ENCODE measurements at regions not wholly inside any gene's neighbourhood (a gene's known extent, or its start where the extent isn't known, plus 50 kb on each side); places are given as distances from the start of the nearest gene placed in this dataset.
A peak's percentile ranks its signal among the peaks of the same experiment; 100 is the strongest.

DNA sequence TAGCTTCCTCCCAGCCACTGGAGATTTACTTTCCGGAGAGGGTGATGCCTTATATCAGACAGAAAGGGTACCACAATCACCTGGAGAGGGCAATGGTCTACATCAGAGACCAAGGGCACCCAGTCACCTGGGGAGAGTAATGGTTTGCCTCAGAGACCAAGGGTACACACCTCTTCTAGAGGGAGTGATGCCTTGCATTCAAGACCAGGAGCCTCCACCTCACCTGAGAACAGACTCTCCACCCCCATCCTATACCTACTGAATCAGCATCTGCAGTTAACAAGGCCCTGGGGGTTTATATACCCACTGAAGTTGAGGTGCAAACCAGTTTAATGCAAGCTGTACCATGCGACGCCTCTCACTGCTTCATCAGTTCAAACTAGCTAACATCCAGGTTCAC lies 270.2 kb upstream of the IGFBP3 start:
- no peak for DNase-seq (ENCODE audit: low spot score)

DNA sequence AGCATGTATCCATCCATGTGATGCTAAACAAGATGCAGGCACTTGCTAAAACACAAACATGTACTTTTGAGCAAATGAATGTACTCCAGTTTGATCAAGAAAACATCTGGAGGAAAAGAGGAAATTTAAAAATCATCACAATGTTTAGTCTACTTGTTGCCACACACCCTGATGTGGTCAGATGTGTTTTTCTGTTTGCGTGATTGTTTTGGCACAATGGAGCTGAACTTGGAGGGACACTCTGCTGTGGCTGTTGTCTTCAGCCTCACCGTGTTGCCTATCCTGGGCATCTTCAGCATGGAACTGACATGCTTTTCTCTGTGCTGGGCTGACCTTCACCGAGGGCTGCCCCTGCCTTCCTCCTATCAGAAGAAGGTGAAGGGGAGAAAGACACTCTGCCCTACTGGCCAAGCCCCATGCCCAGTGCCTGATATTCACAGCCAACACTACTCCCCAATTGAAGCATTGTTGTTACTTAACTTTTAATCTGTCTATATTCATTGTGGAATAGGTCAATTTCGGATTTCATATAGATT lies 268.3 kb upstream of the IGFBP3 start:
- DNase-seq (ENCODE audit: low spot score), result no peak

DNA sequence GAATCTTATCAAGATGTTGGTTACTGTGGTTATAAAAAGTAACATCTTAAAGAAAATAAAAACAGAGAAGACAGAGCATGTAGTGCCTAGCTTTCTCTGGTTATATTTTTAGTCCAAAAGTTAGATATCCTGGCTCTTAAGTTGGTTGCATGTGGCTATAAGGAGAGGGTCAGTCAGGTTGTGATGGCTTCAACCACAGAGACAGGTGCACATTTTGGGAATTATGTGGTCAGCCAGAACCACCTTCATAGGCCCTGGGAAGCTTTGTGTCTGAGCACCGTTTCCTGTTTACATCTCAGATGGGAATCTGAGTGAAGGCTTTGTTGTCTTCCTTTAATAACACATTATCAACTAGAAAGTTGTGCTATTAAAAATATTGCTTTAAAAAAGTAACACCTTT lies 265.1 kb upstream of the IGFBP3 start:
- no peak for DNase-seq (ENCODE audit: low spot score)

DNA sequence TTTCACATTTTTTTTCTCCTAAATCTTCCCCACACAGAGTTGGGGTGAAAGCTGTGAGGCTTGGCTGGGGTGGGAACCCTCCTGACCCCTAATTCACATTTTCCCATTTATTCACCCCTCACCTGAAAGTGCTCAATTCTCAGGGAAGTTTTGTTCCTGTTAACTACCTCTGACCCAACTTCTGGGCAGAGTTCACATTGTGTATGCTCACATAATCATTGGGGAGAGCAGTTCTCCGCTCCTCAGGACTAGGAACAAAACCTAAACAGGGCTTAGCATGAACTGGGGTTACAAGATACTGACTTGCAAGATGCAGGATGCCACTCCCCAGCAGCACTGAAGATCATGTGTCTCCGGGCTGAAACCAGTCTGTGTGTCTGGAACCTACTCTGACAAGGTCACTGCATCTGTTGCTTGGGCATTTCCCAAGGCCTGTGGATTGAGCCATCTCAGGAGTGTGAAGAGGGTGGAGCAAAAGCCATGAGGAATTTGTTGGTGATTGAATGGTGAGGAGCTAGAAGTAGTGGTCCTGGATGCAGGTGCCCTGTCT lies 258.1 kb upstream of the IGFBP3 start:
- DNase-seq (ENCODE audit: low spot score), result no peak

DNA sequence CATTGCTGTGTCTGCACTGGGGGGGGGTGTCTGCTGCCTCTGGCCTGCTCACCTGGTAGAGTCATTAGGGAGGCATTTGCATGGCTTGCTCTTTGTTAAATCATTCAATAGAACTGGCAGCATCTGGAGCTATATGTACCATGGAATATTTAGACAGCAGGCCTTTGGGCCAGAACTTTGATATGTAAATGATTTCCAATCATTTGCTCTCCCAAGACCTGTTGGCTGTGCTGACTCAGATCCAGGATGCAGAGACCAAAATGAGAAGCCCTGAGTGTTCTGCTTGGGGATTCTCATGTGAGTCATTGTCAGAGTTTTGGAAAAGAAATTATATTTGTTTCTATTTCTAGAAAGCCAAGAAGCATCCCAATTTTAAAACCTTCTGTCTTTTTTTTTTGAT lies 257.6 kb upstream of the IGFBP3 start:
- DNase-seq (ENCODE audit: low spot score), result no peak

DNA sequence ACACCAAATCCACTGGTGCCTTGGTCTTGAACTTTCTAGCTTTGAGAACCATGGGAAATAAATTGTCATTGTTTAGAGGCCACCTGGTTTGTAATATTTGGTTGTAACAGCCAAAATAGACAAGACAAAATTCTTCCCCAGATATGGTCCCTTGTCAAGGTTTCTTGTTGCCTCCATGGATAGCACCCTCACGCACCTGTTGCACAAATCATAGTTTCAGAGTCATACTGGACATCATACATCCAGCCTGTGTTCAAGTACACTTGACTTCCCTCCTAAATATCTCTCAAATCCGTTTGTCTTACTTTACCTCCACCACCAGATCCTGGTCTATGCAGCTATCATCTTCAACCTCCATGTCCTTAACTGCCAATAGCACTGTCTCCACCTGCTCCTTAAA lies 256.7 kb upstream of the IGFBP3 start:
- DNase-seq (ENCODE audit: low spot score), result no peak

DNA sequence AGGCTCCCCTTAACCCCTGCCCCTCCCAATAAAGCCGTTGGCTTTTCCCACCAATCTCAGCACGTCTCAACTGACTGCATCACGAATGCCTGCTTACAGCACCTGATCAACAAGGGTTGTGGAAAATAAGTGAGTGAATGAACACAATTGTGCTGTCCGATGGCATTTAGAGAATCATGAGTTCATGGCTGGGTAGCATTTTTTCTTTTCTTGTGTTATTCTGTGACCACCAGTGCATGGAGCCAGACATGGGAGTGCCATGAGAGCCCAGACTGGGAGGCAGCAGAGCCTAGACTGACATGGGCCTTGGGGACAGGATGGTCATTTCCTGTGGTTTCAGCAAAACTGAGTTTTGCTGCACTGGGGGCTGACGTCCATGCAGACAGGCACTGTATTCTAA lies 254.1 kb upstream of the IGFBP3 start:
- DNase-seq (ENCODE audit: low spot score), result no peak

DNA sequence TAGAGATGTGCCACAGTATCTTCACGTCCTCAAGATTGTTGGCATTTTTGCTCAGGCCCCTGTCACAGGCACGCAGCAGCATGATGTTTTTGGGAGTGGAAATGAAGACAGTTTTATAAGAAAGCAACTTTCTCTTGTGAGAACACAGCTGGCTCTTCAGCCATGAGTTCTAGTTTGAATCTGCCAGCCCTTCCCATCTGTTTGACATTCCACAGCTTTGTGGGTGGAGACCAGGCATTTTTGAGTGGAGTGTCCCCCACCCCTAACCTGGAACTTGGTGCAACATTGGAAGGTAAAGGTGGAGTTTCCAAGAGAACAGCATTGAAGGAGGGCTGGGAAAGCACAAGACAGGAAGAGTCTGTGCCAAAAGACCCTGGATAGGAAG lies 253.1 kb upstream of the IGFBP3 start:
- no peak for DNase-seq (ENCODE audit: low spot score)

DNA sequence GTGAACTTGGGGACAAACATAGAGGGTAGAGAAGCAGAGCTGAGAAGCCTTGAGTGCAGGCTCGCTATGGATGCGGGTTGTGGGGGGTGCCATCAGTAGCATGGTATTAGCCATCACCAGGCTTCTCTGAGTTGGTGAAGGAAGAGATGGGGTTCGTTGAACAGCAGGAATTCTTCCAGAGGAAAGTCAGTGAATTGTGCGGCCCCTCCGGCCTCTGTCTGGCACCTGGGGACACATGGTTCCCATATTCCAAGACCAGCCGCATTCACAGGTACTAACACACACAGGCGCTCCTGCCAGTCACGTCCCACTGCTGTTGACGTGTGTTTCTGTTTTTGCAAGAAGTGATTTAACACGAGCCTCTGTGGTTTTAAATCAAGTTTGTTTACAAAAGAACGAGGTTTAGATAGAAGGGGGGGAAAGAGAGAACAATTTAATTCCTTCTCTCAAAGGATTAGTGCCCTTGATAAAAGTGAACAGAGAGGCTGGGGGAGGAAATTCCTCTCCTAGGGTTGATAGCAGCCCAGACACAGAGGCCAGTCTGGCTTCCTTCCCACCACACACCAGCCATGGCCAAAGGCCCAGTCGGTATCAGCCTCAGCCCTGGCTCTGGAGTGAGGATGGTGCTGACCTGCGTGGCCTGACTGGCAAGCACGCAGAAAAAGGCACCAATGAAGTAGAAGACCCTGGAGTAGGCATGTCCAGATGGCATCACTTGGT lies 252.6 kb upstream of the IGFBP3 start:
- no peak for DNase-seq (ENCODE audit: low spot score)

DNA sequence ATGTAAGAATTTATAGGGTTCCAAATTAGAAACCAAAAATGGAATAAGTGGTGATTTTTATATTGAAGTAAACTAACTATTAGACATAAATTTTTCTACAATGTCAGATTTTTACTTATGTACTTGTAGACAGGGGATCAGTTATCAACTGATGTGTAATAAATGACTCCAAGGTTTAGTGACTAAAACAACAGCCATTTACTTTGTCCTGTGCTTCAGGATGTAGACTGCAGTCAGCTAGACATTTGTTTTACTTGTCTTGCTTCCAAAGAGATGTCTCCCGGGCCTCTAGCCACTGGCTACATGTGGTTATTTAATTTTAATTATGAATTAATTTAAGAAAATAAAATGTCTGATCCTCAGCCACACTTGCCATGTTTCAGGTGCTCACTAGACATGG lies 249.7 kb upstream of the IGFBP3 start:
- no peak for DNase-seq (ENCODE audit: low spot score)

DNA sequence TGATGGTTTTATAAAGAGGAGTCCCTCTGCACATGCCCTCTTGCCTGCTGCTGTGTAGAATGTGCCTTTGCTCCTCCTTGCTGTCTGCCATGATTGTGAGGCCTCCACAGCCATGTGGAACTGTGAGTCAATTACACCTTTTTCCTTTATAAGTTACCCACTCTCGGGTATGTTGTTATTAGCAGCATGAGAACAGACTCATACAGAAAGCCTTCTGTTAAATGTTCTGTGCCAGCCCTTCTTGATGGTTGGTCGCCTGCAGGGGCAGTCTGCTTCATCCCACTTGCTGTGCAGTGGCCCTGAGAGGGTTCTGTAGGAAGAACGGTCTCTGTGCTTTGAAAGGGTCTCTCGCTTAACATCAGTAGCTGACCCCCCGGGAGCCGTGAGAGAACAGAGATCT lies 248.9 kb upstream of the IGFBP3 start:
- no peak for DNase-seq (ENCODE audit: low spot score)

DNA sequence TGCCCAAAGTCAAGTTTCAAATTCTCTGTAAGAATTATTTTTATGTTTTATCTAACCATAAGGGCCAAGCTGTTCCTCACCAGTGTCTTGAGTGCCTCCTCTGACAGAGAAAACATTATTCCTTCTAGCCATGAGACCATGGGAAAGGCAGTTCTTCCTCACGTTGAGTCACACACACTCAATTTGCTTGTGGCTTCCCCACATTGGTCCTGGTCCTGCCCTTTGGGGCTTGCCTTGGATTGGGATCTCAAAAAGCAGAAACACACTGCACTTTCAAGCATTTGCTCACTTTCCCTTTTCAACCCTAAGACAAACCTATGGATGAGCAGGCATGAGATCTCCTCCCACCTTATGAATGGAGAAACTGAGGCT lies 248.3 kb upstream of the IGFBP3 start:
- DNase-seq (ENCODE audit: low spot score), result no peak

DNA sequence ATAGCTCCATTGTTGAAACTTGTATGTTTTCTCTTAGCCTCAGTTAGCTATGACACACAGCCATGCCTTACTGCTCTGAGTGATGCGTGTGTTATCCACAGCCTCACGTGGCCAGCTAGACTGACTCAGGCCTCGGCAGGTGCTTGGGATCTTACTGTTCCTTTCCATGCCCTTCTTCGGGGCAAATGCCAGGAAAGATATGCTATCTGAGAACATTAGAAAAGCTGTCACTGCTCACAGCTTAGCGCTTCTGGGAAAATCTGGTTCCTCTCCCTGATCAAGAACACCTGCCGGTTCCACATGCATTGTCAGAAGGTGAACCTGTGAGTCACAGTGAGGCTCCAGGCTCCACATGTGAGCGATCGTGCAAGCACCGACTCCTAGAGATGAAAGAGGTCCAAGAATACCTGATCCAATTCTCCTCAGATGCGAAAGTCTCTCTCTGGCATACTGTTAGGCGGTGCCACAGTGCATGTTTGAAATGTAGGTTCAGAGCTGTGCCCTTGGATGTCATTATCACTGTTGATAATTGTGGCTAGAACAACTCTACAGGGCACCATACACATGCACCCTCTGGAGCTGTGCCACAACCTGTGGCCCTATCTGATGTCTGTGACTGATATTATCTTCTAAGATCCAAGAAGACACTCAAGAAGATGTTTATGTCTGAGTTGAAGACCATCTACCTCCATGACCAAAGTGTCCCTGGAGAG lies 247.8 kb upstream of the IGFBP3 start:
- no peak for DNase-seq (ENCODE audit: low spot score)

DNA sequence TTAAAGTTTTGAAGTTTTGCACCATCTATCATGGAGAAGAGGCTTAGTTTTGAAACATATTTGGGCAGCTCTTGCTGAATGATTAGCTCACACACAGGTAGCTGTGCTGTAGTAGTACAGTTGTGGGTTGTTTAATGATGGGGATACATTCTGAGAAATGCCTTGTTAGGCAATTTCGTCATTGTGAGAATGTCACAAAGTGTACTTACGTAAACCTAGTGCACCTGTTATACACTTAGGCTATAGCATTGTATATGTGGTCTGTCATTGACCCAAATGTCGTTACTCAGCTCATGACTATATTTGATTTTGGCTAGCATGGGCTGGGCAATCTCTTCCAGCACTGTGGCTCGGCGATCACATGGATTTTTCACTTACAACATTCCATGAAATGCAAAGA lies 247.2 kb upstream of the IGFBP3 start:
- no peak for DNase-seq (ENCODE audit: low spot score)

DNA sequence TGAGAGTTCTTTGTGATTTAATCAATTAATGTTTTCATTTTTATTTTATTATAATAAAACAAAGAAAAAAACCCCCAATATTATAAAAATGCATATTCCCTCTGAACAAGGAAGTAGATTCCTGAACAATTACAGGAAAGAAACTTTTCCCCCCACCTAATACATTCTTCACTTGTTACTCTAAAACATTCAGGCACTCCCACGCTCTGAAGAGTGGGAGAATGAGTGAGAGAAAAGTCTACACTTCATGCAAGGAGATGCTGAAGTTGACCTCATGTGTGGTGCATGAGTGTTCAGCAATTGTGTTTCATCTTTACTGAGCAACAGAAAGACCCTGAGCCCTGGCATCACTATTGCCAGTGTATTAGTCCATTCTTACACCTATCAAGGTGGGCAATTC lies 244.2 kb upstream of the IGFBP3 start:
- DNase-seq (ENCODE audit: low spot score), result no peak

DNA sequence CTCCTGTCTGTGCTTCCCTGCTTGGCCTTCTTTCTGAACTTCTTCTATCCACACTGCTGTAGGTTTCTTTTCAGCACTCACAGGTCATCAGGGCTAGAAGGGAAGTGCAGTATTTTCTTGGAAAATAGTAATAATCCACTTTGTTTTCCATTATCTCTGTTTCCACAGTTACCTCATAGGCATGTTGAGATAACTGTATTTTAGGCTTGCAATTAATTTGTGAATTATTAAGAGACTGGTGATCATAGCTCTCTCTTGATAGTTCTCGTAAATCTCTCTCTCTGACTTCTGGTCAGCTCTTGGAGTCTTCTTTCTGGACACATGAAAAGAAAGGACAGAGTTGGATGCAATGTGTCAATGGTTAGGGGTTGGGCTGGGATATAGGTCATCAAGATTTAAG lies 243.6 kb upstream of the IGFBP3 start:
- DNase-seq (ENCODE audit: low spot score), result no peak

DNA sequence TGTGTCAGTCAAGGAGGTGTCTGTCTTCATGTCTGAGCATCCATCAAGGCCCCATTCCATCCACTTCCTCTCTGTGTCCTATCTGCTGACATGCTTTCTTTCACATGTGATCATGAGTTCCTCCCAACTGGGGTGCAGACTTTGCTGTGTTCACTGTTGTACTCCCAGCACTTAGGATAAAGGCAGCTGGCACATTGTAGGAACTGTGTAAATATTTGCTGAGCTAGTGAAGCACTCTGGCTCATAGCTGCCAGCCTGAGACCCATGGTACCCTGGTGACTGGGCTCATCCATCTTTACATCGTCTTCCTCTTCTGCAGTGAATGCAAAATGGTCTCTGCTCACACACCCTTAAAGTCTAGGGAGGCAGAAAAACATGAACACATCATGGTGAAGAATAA lies 242.2 kb upstream of the IGFBP3 start:
- no peak for DNase-seq (ENCODE audit: low spot score)

DNA sequence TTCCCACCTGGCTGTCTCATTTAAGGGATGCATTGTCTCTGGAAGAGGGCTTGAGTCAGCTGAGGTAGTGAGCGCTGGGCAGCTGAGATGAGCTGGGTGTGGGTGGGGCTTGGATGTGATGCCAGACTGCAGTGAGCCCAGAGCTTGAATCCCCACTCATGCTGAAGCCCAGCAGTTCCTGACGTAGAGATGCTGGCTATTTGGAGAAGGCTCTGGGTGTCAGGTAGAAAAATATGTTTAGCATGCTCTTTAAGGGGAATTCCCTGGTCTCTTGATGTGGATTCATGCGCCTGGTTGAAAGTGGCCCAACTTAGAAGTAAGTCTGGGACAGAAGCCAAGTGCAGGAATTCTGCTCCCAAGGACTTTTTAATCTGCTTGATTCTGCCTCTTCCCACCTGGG lies 241.5 kb upstream of the IGFBP3 start:
- no peak for DNase-seq (ENCODE audit: low spot score)

DNA sequence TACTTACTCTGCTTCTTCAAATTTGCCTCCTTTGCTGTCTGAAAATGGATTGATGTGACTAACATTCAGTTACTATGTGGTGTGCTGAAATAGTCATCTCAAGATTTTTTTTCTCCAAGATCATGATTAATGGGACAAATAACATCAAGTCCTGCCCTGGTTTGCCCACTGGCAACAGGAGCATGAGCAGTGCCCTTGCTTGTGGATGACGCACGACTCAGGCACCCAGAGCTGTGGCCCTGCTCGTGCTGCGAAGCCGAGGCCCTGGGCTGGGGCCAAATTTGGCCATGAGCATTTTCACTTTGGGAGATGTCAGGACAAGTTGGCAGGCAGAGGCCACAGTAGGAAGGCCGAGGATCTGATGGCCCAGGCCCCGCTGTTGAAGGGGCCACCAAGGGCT lies 239.8 kb upstream of the IGFBP3 start:
- no peak for DNase-seq (ENCODE audit: low spot score)

DNA sequence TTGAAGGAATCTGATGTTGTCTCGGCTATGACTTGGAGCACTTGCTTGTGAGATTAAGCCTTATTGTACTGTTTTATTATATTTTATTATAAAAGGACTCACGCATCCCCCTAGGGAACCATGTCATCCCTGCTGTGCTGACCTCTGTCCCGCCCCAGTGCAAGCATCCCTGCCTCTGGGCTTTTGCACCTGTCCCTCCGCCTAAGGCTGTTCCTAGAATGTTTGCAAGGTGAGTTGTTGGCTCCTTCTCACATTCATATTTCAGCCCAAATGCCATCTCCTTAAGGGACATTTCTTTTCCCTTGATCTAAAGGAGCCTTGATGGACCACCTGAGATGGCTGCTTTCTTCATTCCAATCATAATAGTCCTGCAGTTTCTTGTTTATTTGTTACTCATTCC lies 236.9 kb upstream of the IGFBP3 start:
- no peak for DNase-seq (ENCODE audit: low spot score)

DNA sequence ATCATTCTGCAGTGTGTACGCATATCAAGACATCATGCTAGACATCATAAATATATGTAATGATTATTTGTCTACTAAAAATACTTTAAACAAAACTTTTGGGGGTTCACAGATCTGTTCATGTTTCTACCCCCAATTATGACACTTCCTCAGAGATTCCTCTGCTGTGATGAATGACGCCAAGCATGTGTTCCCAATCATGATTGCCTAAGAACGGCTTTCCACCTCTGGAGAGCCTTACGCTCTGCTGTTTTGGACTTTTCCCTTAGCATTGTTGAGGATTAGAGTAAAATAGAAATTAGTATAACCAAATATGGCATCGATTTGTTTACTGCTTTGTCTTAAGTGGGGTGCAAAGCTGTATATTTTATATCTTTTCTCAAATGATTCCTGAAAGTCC lies 236.3 kb upstream of the IGFBP3 start:
- DNase-seq (ENCODE audit: low spot score), result no peak

DNA sequence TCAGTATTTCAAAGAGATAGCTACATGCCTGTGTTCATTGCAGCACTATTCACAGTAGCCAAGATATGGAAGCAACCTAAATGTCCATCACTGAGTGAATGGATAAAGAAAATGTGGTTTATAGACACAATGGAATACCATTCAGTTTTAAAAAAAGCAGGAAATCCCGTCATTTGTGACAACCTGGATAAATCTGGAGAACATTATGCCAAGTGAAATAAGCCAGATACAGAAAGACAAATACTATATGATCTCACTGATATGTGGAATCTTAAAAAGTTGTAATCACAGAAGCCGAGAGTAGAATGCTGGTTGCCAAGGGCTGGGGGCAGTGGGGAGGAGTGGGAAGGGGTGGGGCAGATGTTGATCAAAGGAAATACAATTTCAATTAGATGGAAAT lies 235.8 kb upstream of the IGFBP3 start:
- no peak for DNase-seq (ENCODE audit: low spot score)

DNA sequence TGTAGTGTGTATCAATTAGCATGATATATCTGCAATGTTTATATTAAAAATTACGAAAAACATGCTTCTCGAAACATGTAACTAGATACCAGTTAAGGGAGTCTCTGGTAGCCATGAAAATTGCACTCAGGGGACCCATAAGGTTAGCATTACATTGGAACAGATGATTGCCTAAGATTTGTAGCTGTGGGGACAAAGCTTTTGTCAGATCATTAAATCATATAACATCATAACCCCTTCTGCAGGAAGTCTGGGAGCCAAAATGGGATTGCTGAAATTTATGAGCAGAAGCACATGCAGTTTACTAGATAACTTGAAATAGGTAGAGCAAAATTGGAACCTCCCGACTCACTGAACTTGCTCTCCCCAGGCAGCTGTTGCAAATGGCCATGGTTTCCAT lies 235.0 kb upstream of the IGFBP3 start:
- peak; percentile 77 for DNase-seq (ENCODE audit: low spot score)

All from SK-N-DZ (cell line).